Tibial nerve (tissue), 3 donors: ENCODE measurements at regions not wholly inside any gene's neighbourhood (a gene's known extent, or its start where the extent isn't known, plus 50 kb on each side); places are given as distances from the start of the nearest gene placed in this dataset.

Experiments
- POLR2A ChIP-seq, 2 donors: fragments of 450-650 bp; IDR thresholded peaks; one replicate each; pipeline ENCODE4 v1.6.1; 2017; ENCODE audit warnings: antibody characterized with exemption in 2 of 2, mild to moderate bottlenecking in 2 of 2, moderate library complexity in 2 of 2
- TF ChIP-seq, protein P1 (sequence below), 5 experiments: fragments of 200-600 bp in 3 of 5; fragments of 450-650 bp in 2 of 5; sonication (generic) in 3 of 5; IDR thresholded peaks; one replicate each; pipeline ENCODE4 v1.5.1; 2016 to 2019; ENCODE audit warnings: antibody characterized with exemption in 5 of 5, mild to moderate bottlenecking in 3 of 5, moderate library complexity in 2 of 5

DNA sequence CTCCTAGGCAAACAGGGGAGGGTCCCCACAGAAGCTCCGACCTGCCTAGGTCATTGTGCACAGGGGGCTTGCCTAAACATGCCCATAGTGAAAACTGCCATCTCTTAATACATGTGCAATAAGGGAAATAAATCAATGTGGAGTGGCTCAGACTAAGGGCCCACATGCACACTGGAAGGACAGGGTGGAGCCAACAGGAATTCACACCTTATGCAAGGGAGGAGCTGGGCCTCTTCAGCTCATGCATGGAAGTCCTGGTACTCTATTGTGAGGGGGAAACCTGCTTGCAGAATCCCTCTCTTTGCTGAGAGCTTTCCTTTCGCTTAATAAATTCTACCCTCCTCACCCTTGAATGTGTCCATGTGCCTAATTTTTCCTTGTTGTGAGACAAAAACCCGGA lies 815.8 kb downstream of the EFNA5 start:
- TF ChIP-seq, protein P1, sequence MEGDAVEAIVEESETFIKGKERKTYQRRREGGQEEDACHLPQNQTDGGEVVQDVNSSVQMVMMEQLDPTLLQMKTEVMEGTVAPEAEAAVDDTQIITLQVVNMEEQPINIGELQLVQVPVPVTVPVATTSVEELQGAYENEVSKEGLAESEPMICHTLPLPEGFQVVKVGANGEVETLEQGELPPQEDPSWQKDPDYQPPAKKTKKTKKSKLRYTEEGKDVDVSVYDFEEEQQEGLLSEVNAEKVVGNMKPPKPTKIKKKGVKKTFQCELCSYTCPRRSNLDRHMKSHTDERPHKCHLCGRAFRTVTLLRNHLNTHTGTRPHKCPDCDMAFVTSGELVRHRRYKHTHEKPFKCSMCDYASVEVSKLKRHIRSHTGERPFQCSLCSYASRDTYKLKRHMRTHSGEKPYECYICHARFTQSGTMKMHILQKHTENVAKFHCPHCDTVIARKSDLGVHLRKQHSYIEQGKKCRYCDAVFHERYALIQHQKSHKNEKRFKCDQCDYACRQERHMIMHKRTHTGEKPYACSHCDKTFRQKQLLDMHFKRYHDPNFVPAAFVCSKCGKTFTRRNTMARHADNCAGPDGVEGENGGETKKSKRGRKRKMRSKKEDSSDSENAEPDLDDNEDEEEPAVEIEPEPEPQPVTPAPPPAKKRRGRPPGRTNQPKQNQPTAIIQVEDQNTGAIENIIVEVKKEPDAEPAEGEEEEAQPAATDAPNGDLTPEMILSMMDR (IDR thresholded peaks at IDR 0.05) = no peak
- TF ChIP-seq POLR2A (IDR thresholded peaks at IDR 0.05) = no peak
